CD4-positive, alpha-beta T cell treated with Interleukin-17A for 4 hours (primary cell): ENCODE measurements at regions not wholly inside any gene's neighbourhood (a gene's known extent, or its start where the extent isn't known, plus 50 kb on each side); places are given as distances from the start of the nearest gene placed in this dataset.

Experiments used
- DNase-seq: peaks from one replicate; pipeline ENCODE4 v3.0.0-alpha.2; 2020; ENCODE audit warnings: mixed read lengths

GRCh38 chr7:156119771-156120170, 307.5 kb upstream of the SHH start:
- DNase-seq = no peak

GRCh38 chr7:156118248-156118645, 306.0 kb upstream of the SHH start:
- DNase-seq = no peak

- no peak for DNase-seq
Observed at GRCh38 chr7:156117542-156118247, 305.4 kb upstream of the SHH start.

- no peak for DNase-seq
Observed at GRCh38 chr7:156116514-156117215, 304.4 kb upstream of the SHH start.

GRCh38 chr7:156115582-156115981, 303.3 kb upstream of the SHH start:
- no peak for DNase-seq

- no peak for DNase-seq
Observed at GRCh38 chr7:156113731-156114130, 301.5 kb upstream of the SHH start.

- no peak for DNase-seq
Observed at GRCh38 chr7:156109988-156110387, 297.7 kb upstream of the SHH start.

GRCh38 chr7:156109076-156109475, 296.8 kb upstream of the SHH start:
- DNase-seq = no peak

GRCh38 chr7:156107957-156108356, 295.7 kb upstream of the SHH start:
- DNase-seq = no peak

- DNase-seq = no peak
Observed at GRCh38 chr7:156106107-156106426, 293.8 kb upstream of the SHH start.

GRCh38 chr7:156105337-156106106, 293.3 kb upstream of the SHH start:
- DNase-seq = no peak

GRCh38 chr7:156104501-156105336, 292.5 kb upstream of the SHH start:
- no peak for DNase-seq

- no peak for DNase-seq
Observed at GRCh38 chr7:156102267-156102666, 290.0 kb upstream of the SHH start.

- DNase-seq = no peak
Observed at GRCh38 chr7:156101355-156101754, 289.1 kb upstream of the SHH start.

GRCh38 chr7:156100086-156100485, 287.8 kb upstream of the SHH start:
- DNase-seq = no peak

GRCh38 chr7:156099085-156099484, 286.8 kb upstream of the SHH start:
- DNase-seq = no peak

GRCh38 chr7:156096771-156097538, 284.7 kb upstream of the SHH start:
- DNase-seq = no peak

- DNase-seq = no peak
Observed at GRCh38 chr7:156095908-156096539, 283.8 kb upstream of the SHH start.

GRCh38 chr7:156094350-156095146, 282.3 kb upstream of the SHH start:
- no peak for DNase-seq

- no peak for DNase-seq
Observed at GRCh38 chr7:156092307-156092706, 280.0 kb upstream of the SHH start.

GRCh38 chr7:156091519-156092080, 279.3 kb upstream of the SHH start:
- no peak for DNase-seq
